OCI-LY1 (cell line): ENCODE measurements at regions not wholly inside any gene's neighbourhood (a gene's known extent, or its start where the extent isn't known, plus 50 kb on each side); places are given as distances from the start of the nearest gene placed in this dataset.

ENCODE experiments used
- EZH2 ChIP-seq: fragments of 200-600 bp; sonication (generic), shearing (Covaris generic); IDR thresholded peaks from 2 replicates; pipeline ENCODE4 v1.8.0; 2017; ENCODE audit warnings: borderline replicate concordance, mixed run types, mild to moderate bottlenecking, antibody characterized with exemption, low read length, moderate library complexity, mixed read lengths
- TF ChIP-seq, protein P1 (sequence below): fragments of 200-600 bp; sonication (generic), shearing (Covaris generic); IDR thresholded peaks from 2 replicates; pipeline ENCODE4 v1.5.1; 2017; ENCODE audit warnings: mild to moderate bottlenecking, antibody characterized with exemption, low read length, moderate library complexity, mixed read lengths

DNA sequence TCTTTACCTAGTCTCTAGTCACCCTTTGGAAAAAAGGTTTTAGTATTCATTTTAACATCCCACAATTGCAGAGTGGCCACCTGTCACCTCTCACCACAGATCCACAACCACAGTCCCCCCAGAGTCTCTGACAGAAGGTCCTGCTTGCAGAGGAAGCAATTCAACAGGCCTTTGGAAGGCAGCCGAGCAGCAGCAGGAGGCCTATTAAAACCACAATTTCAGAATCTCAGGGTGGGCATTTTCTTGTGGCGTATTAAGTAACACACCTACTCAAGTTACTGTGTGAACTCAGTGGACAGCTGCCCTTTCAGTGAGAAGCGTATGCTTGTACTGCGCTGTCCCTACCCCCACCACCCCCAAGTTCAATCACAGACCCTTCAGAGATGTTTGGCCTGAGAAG, 234.0 kb upstream of the HMGA2 start:
- TF ChIP-seq, protein P1, sequence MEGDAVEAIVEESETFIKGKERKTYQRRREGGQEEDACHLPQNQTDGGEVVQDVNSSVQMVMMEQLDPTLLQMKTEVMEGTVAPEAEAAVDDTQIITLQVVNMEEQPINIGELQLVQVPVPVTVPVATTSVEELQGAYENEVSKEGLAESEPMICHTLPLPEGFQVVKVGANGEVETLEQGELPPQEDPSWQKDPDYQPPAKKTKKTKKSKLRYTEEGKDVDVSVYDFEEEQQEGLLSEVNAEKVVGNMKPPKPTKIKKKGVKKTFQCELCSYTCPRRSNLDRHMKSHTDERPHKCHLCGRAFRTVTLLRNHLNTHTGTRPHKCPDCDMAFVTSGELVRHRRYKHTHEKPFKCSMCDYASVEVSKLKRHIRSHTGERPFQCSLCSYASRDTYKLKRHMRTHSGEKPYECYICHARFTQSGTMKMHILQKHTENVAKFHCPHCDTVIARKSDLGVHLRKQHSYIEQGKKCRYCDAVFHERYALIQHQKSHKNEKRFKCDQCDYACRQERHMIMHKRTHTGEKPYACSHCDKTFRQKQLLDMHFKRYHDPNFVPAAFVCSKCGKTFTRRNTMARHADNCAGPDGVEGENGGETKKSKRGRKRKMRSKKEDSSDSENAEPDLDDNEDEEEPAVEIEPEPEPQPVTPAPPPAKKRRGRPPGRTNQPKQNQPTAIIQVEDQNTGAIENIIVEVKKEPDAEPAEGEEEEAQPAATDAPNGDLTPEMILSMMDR, result no peak
- TF ChIP-seq EZH2, result no peak
